Liver (tissue), 8 donors: ENCODE measurements at regions not wholly inside any gene's neighbourhood (a gene's known extent, or its start where the extent isn't known, plus 50 kb on each side); places are given as distances from the start of the nearest gene placed in this dataset.

Source experiments
- DNase-seq: peaks from one replicate; pipeline ENCODE4 v3.0.0-alpha.2; 2017; ENCODE audit warnings: low spot score
- H3K27ac ChIP-seq, 2 donors: one replicate each; pipeline ENCODE4 v1.7.0; 2013; ENCODE audit warnings: inconsistent platforms in 2 of 2, low read length in 2 of 2, control low read depth in 1 of 2, low read depth in 1 of 2, mild to moderate bottlenecking in 1 of 2
- H3K27me3 ChIP-seq, 4 donors: one replicate each; pipeline versions ENCODE4 v1.6.1 to v1.7.0; 2013; ENCODE audit warnings: low read length in 3 of 4, inconsistent platforms in 1 of 4, mild to moderate bottlenecking in 1 of 4, moderate library complexity in 1 of 4; ENCODE audit not compliant: control insufficient read depth in 4 of 4, insufficient read depth in 4 of 4
- H3K36me3 ChIP-seq, 4 donors: one replicate each; pipeline versions ENCODE4 v1.6.1 to v1.7.0; 2013; ENCODE audit warnings: low read length in 3 of 4, mild to moderate bottlenecking in 3 of 4, low read depth in 1 of 4, moderate library complexity in 1 of 4; ENCODE audit not compliant: control insufficient read depth in 4 of 4, insufficient read depth in 3 of 4
- H3K4me1 ChIP-seq, 4 donors: one replicate each; pipeline versions ENCODE4 v1.6.1 to v1.7.0; 2013; ENCODE audit warnings: low read length in 3 of 4, mild to moderate bottlenecking in 3 of 4, moderate library complexity in 1 of 4; ENCODE audit not compliant: control insufficient read depth in 4 of 4, insufficient read depth in 4 of 4
- H3K4me3 ChIP-seq, 3 donors: one replicate each; pipeline versions ENCODE4 v1.6.1 to v1.7.0; 2013; ENCODE audit warnings: low read length in 3 of 3, control low read depth in 1 of 3, low read depth in 1 of 3, mild to moderate bottlenecking in 1 of 3
- H3K9ac ChIP-seq, 2 donors: one replicate each; pipeline ENCODE4 v1.7.0; 2013; ENCODE audit warnings: low read length in 2 of 2, mild to moderate bottlenecking in 2 of 2, moderate library complexity in 2 of 2, control low read depth in 1 of 2, low read depth in 1 of 2
- H3K9me3 ChIP-seq, 4 donors: one replicate each; pipeline versions ENCODE4 v1.6.1 to v1.7.0; 2013; ENCODE audit warnings: low read length in 3 of 4; ENCODE audit not compliant: control insufficient read depth in 4 of 4
- EGR1 ChIP-seq, 2 donors: IDR thresholded peaks; 2 replicates each; pipeline ENCODE4 v1.6.1; 2016 to 2018; ENCODE audit warnings: antibody characterized with exemption in 2 of 2, low read depth in 2 of 2
- FOXA2 ChIP-seq: IDR thresholded peaks from 2 replicates; pipeline ENCODE4 v1.6.1; 2016; ENCODE audit warnings: antibody characterized with exemption
- GABPA ChIP-seq, 2 donors: IDR thresholded peaks in 1 of 2; conservative IDR thresholded peaks in 1 of 2; 2 replicates each; pipeline ENCODE4 v1.6.1; 2016; ENCODE audit warnings: antibody characterized with exemption in 2 of 2, mild to moderate bottlenecking in 1 of 2, moderate library complexity in 1 of 2
- HNF4G ChIP-seq: IDR thresholded peaks from 2 replicates; pipeline ENCODE4 v1.6.1; 2016; ENCODE audit warnings: antibody characterized with exemption
- REST ChIP-seq: IDR thresholded peaks from 2 replicates; pipeline ENCODE4 v1.6.1; 2016; ENCODE audit warnings: antibody characterized with exemption, mild to moderate bottlenecking
- SP1 ChIP-seq: IDR thresholded peaks from 2 replicates; pipeline ENCODE4 v1.6.1; 2018; ENCODE audit warnings: antibody characterized with exemption, mild to moderate bottlenecking
- YY1 ChIP-seq: IDR thresholded peaks from 2 replicates; pipeline ENCODE4 v1.6.1; 2016; ENCODE audit warnings: antibody characterized with exemption, mild to moderate bottlenecking
- WGBS: extraction: QIAGEN DNeasy Blood & Tissue Kit; methylation state at CpG from one replicate; pipeline ENCODE4 v1.1.7; 2013; 5-methylcytosine and 5-hydroxymethylcytosine counted together
- TF ChIP-seq, protein P1 (sequence below): IDR thresholded peaks from 2 replicates; pipeline ENCODE4 v1.6.1; 2016; ENCODE audit warnings: antibody characterized with exemption
- TF ChIP-seq, protein P2 (sequence below): IDR thresholded peaks from 2 replicates; pipeline ENCODE4 v1.6.1; 2016; ENCODE audit warnings: antibody characterized with exemption
- TF ChIP-seq, protein P3 (sequence below): fragments of 150-350 bp; IDR thresholded peaks from 2 replicates; pipeline ENCODE4 v1.5.1; 2017; ENCODE audit warnings: improper control_type of control experiment, low read depth, low read length; ENCODE audit not compliant: missing input control
- TF ChIP-seq, protein P4 (sequence below): IDR thresholded peaks from 2 replicates; pipeline ENCODE4 v1.6.1; 2016; ENCODE audit warnings: antibody characterized with exemption
- donor health status: healthy.
- donor health status: healthy.
- donor health status: healthy.
- donor health status: healthy.
- donor health status: healthy.

DNA sequence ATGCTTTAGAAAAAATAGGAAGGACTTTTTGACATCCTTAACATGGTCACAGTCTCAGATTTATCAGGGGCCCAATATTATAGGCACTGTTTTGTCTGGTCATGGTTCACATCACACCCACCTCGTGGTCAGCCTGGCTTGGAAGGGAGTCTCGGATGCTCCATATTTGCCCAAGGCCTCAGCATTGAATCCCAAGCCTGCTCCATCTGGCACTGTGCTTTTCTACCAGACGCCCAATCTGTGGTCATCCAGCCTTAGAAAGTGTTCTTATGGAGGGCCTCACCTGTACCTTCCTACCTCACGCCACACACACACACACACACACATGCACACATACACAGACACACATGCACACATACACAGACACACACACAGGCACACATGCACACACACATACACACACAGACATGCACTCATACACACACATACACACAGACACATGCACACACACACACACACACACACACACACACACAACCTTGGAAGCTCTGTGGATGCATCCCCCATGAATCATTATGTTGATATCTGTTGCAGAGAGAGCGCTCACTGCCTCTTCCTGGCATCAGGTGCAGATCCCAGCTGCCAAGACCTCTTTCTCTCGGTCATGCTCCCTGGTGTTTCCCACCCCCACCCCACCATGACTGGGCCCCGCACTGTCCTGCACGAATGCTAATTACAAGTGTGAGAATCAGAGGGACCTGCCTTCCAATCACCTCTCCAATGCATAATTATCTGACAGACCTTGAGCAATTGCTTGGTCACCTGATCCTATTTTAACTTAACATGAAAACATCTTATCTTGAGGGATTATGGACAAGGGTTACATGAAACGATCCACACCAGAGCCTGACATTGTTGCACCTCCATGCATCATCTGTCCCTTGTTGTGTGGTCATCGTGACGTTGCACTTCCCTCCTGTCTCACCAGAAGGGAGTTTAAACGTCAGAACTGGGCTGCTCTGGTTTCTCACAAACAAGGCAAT lies 122.7 kb upstream of the TMEM72 start:
- H3K27me3 ChIP-seq, result peaks cover 0 to 3% (median 0%) of the 10 kb centered on the region in 4 donors
- no peak for DNase-seq
- WGBS, result 75% methylated on average over 12 of the region's 12 CpGs
- no peaks in the 10 kb centered on the region for H3K36me3 ChIP-seq
- H3K4me3 ChIP-seq, result no peak overlapping the region
- H3K27ac ChIP-seq, result no peak overlapping the region
- TF ChIP-seq, protein P1, sequence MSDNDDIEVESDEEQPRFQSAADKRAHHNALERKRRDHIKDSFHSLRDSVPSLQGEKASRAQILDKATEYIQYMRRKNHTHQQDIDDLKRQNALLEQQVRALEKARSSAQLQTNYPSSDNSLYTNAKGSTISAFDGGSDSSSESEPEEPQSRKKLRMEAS, result no peak
- TF ChIP-seq, protein P2, sequence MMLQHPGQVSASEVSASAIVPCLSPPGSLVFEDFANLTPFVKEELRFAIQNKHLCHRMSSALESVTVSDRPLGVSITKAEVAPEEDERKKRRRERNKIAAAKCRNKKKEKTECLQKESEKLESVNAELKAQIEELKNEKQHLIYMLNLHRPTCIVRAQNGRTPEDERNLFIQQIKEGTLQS, result no peak
- no peak for TF ChIP-seq YY1
- no peak for TF ChIP-seq GABPA (IDR thresholded peaks at IDR 0.05 in 1 of 2, conservative IDR thresholded peaks at IDR 0.05 in 1 of 2)
- TF ChIP-seq EGR1 (IDR thresholded peaks at IDR 0.05; ENCODE audit: low read depth in 2 of 2), result no peak
- no peak for TF ChIP-seq FOXA2
- TF ChIP-seq SP1, result no peak
- TF ChIP-seq REST, result no peak
- TF ChIP-seq, protein P3, sequence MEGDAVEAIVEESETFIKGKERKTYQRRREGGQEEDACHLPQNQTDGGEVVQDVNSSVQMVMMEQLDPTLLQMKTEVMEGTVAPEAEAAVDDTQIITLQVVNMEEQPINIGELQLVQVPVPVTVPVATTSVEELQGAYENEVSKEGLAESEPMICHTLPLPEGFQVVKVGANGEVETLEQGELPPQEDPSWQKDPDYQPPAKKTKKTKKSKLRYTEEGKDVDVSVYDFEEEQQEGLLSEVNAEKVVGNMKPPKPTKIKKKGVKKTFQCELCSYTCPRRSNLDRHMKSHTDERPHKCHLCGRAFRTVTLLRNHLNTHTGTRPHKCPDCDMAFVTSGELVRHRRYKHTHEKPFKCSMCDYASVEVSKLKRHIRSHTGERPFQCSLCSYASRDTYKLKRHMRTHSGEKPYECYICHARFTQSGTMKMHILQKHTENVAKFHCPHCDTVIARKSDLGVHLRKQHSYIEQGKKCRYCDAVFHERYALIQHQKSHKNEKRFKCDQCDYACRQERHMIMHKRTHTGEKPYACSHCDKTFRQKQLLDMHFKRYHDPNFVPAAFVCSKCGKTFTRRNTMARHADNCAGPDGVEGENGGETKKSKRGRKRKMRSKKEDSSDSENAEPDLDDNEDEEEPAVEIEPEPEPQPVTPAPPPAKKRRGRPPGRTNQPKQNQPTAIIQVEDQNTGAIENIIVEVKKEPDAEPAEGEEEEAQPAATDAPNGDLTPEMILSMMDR, result no peak
- H3K9ac ChIP-seq, result no peak overlapping the region
- H3K4me1 ChIP-seq, result no peaks in the 10 kb centered on the region
- H3K9me3 ChIP-seq, result no peaks in the 10 kb centered on the region

GRCh38 chr10:44792119-44792775 lies 118.9 kb upstream of the TMEM72 start:
- H3K4me3 ChIP-seq, result no peak overlapping the region
- 59% methylated on average over 5 of the region's 5 CpGs for WGBS
- no peak for TF ChIP-seq YY1
- TF ChIP-seq, protein P4, sequence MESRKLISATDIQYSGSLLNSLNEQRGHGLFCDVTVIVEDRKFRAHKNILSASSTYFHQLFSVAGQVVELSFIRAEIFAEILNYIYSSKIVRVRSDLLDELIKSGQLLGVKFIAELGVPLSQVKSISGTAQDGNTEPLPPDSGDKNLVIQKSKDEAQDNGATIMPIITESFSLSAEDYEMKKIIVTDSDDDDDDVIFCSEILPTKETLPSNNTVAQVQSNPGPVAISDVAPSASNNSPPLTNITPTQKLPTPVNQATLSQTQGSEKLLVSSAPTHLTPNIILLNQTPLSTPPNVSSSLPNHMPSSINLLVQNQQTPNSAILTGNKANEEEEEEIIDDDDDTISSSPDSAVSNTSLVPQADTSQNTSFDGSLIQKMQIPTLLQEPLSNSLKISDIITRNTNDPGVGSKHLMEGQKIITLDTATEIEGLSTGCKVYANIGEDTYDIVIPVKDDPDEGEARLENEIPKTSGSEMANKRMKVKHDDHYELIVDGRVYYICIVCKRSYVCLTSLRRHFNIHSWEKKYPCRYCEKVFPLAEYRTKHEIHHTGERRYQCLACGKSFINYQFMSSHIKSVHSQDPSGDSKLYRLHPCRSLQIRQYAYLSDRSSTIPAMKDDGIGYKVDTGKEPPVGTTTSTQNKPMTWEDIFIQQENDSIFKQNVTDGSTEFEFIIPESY, result no peak
- TF ChIP-seq HNF4G, result no peak

More at GRCh38 chr10:44792119-44792775, 118.9 kb upstream of the TMEM72 start:
- H3K27ac ChIP-seq, result no peak overlapping the region
- no peaks in the 10 kb centered on the region for H3K27me3 ChIP-seq
- H3K9ac ChIP-seq, result no peak overlapping the region
- no peaks in the 10 kb centered on the region for H3K4me1 ChIP-seq
- H3K9me3 ChIP-seq, result no peaks in the 10 kb centered on the region
- DNase-seq, result no peak
- H3K36me3 ChIP-seq, result no peaks in the 10 kb centered on the region
